OCI-LY7 (cell line): ENCODE measurements at regions not wholly inside any gene's neighbourhood (a gene's known extent, or its start where the extent isn't known, plus 50 kb on each side); places are given as distances from the start of the nearest gene placed in this dataset.

Experiments
- BruUV-seq: library from RNA; stranded (reverse); fragments of 400-500 nt; replicated peaks from 2 replicates; lab custom pipeline; 2021; lab: Mats Ljungman, UMichigan
- CTCF ChIA-PET: fragments of 300-600 bp; sonication (Branson Sonifier 250); formaldehyde crosslinking; loops from one replicate; lab custom pipeline; 2022; ENCODE audit warnings: antibody characterized with exemption; ENCODE audit not compliant: unreplicated experiment; lab: Charles Lee
- POLR2A ChIA-PET: fragments of 300-600 bp; sonication (Branson Sonifier 250); formaldehyde crosslinking; loops from one replicate; lab custom pipeline; 2022; ENCODE audit warnings: antibody characterized with exemption; lab: Charles Lee
- DNase-seq: peaks from one replicate; pipeline ENCODE4 v3.0.0-alpha.2; 2015; ENCODE audit warnings: low spot score
- H2AFZ ChIP-seq: fragments of 200-600 bp; sonication (generic), shearing (Covaris generic); 2 replicates; pipeline ENCODE4 v1.6.1; 2014; ENCODE audit warnings: mild to moderate bottlenecking, antibody characterized with exemption, low read length, moderate library complexity
- H3K27ac ChIP-seq: fragments of 200-600 bp; sonication (generic); 2 replicates; pipeline ENCODE4 v1.5.1; 2014; ENCODE audit warnings: mixed run types, low read depth, mild to moderate bottlenecking, moderate library complexity, low read length, inconsistent platforms; ENCODE audit not compliant: poor library complexity, severe bottlenecking
- H3K36me3 ChIP-seq: fragments of 200-600 bp; sonication (generic); 2 replicates; pipeline ENCODE4 v1.6.1; 2014; ENCODE audit warnings: mild to moderate bottlenecking, antibody characterized with exemption, low read length, moderate library complexity, mixed read lengths; ENCODE audit not compliant: insufficient read depth
- H3K4me1 ChIP-seq: fragments of 200-600 bp; sonication (generic); 2 replicates; pipeline ENCODE4 v1.5.1; 2014; ENCODE audit warnings: mild to moderate bottlenecking, low read length; ENCODE audit not compliant: insufficient read depth, poor library complexity, severe bottlenecking
- H3K4me2 ChIP-seq: fragments of 200-600 bp; sonication (generic); 2 replicates; pipeline ENCODE4 v1.6.1; 2014; ENCODE audit warnings: mild to moderate bottlenecking, low read length
- H3K4me3 ChIP-seq: fragments of 200-600 bp; sonication (generic); 2 replicates; pipeline ENCODE4 v1.5.1; 2014; ENCODE audit warnings: mild to moderate bottlenecking, low read depth, low read length; ENCODE audit not compliant: poor library complexity, severe bottlenecking
- H3K79me2 ChIP-seq: fragments of 200-600 bp; sonication (generic); 2 replicates; pipeline ENCODE4 v1.6.1; 2016; ENCODE audit warnings: low read depth, mild to moderate bottlenecking, low read length, moderate library complexity, mixed read lengths; ENCODE audit not compliant: insufficient read depth
- H3K9me2 ChIP-seq: fragments of 200-600 bp; sonication (generic); 2 replicates; pipeline ENCODE4 v1.6.1; 2016; ENCODE audit warnings: mild to moderate bottlenecking, low read length, mixed read lengths; ENCODE audit not compliant: insufficient read depth
- H3K9me3 ChIP-seq: fragments of 200-600 bp; sonication (generic); 2 replicates; pipeline ENCODE4 v1.6.1; 2014; ENCODE audit warnings: mild to moderate bottlenecking, mixed run types, low read length, mixed read lengths
- H4K20me1 ChIP-seq: fragments of 200-600 bp; sonication (generic); 2 replicates; pipeline ENCODE4 v1.6.1; 2014; ENCODE audit warnings: mild to moderate bottlenecking, antibody characterized with exemption, low read length, moderate library complexity, mixed read lengths; ENCODE audit not compliant: insufficient read depth
- CTCF ChIP-seq: fragments of 200-600 bp; sonication (generic); conservative IDR thresholded peaks from 2 replicates; pipeline ENCODE4 v1.5.1; 2014; ENCODE audit warnings: mild to moderate bottlenecking, antibody characterized with exemption, low read length, moderate library complexity, mixed read lengths
- EZH2phosphoT487 ChIP-seq: fragments of 200-600 bp; sonication (generic); IDR thresholded peaks from 2 replicates; pipeline ENCODE4 v1.6.1; 2018; ENCODE audit warnings: low read depth, borderline replicate concordance, mild to moderate bottlenecking, mixed run types, antibody characterized with exemption, low read length, moderate library complexity, mixed read lengths
- intact Hi-C: fragments of 100-400 bp; cut with micrococcal nuclease; formaldehyde crosslinking; loops from one replicate; pipeline ENCODE4 v1.10.0; 2022; ENCODE audit not compliant: unreplicated experiment

GRCh38 chr17:71067669-71068407 lies 898.5 kb downstream of the KCNJ2 start:
- H3K27ac ChIP-seq, result no peak overlapping the region
- ChIA-PET POLR2A (interaction anchor here (0.5 kb wide), 1 partner anchor 321 kb away, joined by 3 read pairs; no protein-coding TSS in a partner anchor), CTCF (no interaction called here)
- TF ChIP-seq EZH2phosphoT487, result no peak
- no peak for TF ChIP-seq CTCF
- no peak overlapping the region for H3K4me2 ChIP-seq
- BruUV-seq, result no TSS peak
- DNase-seq, result no peak
- H3K9me3 ChIP-seq, result no peaks in the 10 kb centered on the region
- no peaks in the 10 kb centered on the region for H3K4me1 ChIP-seq
- no peaks in the 10 kb centered on the region for H3K36me3 ChIP-seq
- no peak overlapping the region for H3K4me3 ChIP-seq
- no peaks in the 10 kb centered on the region for H3K9me2 ChIP-seq
- H2AFZ ChIP-seq, result no peak overlapping the region
- intact Hi-C loops, result no loop called here
- no peaks in the 10 kb centered on the region for H3K79me2 ChIP-seq
- H4K20me1 ChIP-seq, result no peaks in the 10 kb centered on the region

DNA sequence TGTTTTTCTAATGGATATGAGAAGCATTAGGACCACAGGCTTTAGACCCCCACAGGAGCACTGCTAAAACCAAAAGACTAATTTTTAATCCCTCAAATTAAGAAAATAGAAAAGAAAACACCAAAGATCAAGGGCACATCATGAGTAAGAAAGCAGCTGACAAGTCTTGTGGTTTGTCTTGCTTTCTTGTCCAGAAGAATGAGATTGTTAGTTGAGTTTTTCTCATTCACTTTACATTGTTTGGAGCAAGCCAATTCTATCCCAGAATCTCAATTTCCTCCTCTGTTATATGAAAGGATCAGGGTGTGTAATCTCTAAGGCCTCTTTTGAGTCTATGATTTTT lies 899.0 kb downstream of the KCNJ2 start:
- no peaks in the 10 kb centered on the region for H4K20me1 ChIP-seq
- intact Hi-C loops, result no loop called here
- ChIA-PET CTCF (no interaction called here), POLR2A (no interaction called here)
- H3K9me2 ChIP-seq, result no peaks in the 10 kb centered on the region
- TF ChIP-seq CTCF (no peak), EZH2phosphoT487 (no peak)
- no peak overlapping the region for H3K4me3 ChIP-seq
- no peak overlapping the region for H2AFZ ChIP-seq
- H3K79me2 ChIP-seq, result no peaks in the 10 kb centered on the region
- BruUV-seq, result no TSS peak
- no peak overlapping the region for H3K27ac ChIP-seq
- no peaks in the 10 kb centered on the region for H3K9me3 ChIP-seq
- H3K36me3 ChIP-seq, result no peaks in the 10 kb centered on the region
- no peak for DNase-seq
- H3K4me2 ChIP-seq, result no peak overlapping the region
- no peaks in the 10 kb centered on the region for H3K4me1 ChIP-seq

GRCh38 chr17:71071041-71071440 lies 901.7 kb downstream of the KCNJ2 start:
- H3K9me3 ChIP-seq, result no peaks in the 10 kb centered on the region
- H4K20me1 ChIP-seq, result no peaks in the 10 kb centered on the region
- no peak for DNase-seq
- no peaks in the 10 kb centered on the region for H3K9me2 ChIP-seq
- no peak overlapping the region for H2AFZ ChIP-seq
- intact Hi-C loops, result no loop called here
- no peak overlapping the region for H3K27ac ChIP-seq
- no peak overlapping the region for H3K4me3 ChIP-seq
- no TSS peak for BruUV-seq
- no peak for TF ChIP-seq CTCF
- TF ChIP-seq EZH2phosphoT487, result no peak
- POLR2A ChIA-PET, result no interaction called here
- H3K4me2 ChIP-seq, result no peak overlapping the region
- H3K4me1 ChIP-seq, result no peaks in the 10 kb centered on the region
- H3K79me2 ChIP-seq, result no peaks in the 10 kb centered on the region
- H3K36me3 ChIP-seq, result no peaks in the 10 kb centered on the region
- CTCF ChIA-PET, result no interaction called here
